Panc1 (cell line): ENCODE measurements at regions not wholly inside any gene's neighbourhood (a gene's known extent, or its start where the extent isn't known, plus 50 kb on each side); places are given as distances from the start of the nearest gene placed in this dataset.

ENCODE experiments used
- POLR2AphosphoS5 ChIP-seq: IDR thresholded peaks from 2 replicates; pipeline ENCODE4 v1.6.1; 2012; ENCODE audit warnings: mild to moderate bottlenecking, low read depth, low read length, moderate library complexity
- TF ChIP-seq, protein P1 (sequence below): fragments of 450-650 bp; IDR thresholded peaks from 2 replicates; pipeline ENCODE4 v1.5.1; 2017; ENCODE audit warnings: mild to moderate bottlenecking
- TF ChIP-seq, protein P2 (sequence below), 2 experiments: IDR thresholded peaks; 2 replicates each; pipeline ENCODE4 v1.6.1; 2011 to 2012; ENCODE audit warnings: low read depth in 2 of 2, control low read depth in 1 of 2, low read length in 1 of 2, mild to moderate bottlenecking in 1 of 2, moderate library complexity in 1 of 2; ENCODE audit not compliant: insufficient read depth in 1 of 2

DNA sequence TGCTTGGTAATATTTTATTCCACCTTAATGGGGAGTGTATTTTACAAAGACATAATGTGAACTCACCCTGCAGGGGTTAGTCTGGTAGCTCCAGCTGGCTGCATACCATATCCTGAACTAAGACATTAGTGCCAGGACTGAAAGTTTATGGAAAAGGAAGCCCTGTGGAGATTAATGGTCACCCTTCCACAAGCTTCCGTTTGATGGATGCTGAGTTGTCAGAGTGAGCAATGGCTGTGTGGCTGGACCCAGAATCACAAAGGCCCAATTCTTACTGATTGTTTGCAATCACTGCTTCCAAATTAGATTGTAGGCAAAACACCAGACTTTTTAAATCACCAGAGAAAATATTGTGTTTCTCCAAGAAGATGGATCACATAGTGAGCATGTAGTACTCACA, 90.1 kb upstream of the TRPC7 start:
- TF ChIP-seq, protein P1, sequence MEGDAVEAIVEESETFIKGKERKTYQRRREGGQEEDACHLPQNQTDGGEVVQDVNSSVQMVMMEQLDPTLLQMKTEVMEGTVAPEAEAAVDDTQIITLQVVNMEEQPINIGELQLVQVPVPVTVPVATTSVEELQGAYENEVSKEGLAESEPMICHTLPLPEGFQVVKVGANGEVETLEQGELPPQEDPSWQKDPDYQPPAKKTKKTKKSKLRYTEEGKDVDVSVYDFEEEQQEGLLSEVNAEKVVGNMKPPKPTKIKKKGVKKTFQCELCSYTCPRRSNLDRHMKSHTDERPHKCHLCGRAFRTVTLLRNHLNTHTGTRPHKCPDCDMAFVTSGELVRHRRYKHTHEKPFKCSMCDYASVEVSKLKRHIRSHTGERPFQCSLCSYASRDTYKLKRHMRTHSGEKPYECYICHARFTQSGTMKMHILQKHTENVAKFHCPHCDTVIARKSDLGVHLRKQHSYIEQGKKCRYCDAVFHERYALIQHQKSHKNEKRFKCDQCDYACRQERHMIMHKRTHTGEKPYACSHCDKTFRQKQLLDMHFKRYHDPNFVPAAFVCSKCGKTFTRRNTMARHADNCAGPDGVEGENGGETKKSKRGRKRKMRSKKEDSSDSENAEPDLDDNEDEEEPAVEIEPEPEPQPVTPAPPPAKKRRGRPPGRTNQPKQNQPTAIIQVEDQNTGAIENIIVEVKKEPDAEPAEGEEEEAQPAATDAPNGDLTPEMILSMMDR = no peak
- no peak for TF ChIP-seq POLR2AphosphoS5
- TF ChIP-seq, protein P2, sequence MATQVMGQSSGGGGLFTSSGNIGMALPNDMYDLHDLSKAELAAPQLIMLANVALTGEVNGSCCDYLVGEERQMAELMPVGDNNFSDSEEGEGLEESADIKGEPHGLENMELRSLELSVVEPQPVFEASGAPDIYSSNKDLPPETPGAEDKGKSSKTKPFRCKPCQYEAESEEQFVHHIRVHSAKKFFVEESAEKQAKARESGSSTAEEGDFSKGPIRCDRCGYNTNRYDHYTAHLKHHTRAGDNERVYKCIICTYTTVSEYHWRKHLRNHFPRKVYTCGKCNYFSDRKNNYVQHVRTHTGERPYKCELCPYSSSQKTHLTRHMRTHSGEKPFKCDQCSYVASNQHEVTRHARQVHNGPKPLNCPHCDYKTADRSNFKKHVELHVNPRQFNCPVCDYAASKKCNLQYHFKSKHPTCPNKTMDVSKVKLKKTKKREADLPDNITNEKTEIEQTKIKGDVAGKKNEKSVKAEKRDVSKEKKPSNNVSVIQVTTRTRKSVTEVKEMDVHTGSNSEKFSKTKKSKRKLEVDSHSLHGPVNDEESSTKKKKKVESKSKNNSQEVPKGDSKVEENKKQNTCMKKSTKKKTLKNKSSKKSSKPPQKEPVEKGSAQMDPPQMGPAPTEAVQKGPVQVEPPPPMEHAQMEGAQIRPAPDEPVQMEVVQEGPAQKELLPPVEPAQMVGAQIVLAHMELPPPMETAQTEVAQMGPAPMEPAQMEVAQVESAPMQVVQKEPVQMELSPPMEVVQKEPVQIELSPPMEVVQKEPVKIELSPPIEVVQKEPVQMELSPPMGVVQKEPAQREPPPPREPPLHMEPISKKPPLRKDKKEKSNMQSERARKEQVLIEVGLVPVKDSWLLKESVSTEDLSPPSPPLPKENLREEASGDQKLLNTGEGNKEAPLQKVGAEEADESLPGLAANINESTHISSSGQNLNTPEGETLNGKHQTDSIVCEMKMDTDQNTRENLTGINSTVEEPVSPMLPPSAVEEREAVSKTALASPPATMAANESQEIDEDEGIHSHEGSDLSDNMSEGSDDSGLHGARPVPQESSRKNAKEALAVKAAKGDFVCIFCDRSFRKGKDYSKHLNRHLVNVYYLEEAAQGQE (IDR thresholded peaks at IDR 0.05; ENCODE audit: insufficient read depth in 1 of 2, low read depth in 2 of 2, low read length in 1 of 2) = no peak
